H54 (cell line): ENCODE measurements at regions not wholly inside any gene's neighbourhood (a gene's known extent, or its start where the extent isn't known, plus 50 kb on each side); places are given as distances from the start of the nearest gene placed in this dataset.

Source experiments
- DNase-seq: peaks from one replicate; pipeline ENCODE4 v3.0.0; 2011; ENCODE audit warnings: low spot score, mixed read lengths; ENCODE audit not compliant: insufficient read length
- FAIRE-seq: peaks from 3 replicates; lab custom pipeline; 2011; peaks lifted over from hg19 to GRCh38; lab: Jason Lieb, UNC
- POLR2A ChIP-seq: IDR thresholded peaks from 2 replicates; pipeline ENCODE4 v1.6.1; 2011; ENCODE audit warnings: low read depth, mild to moderate bottlenecking, low read length

- TF ChIP-seq POLR2A = no peak
- DNase-seq (no peak), FAIRE-seq (no peak)
Observed at GRCh38 chr5:68727931-68728330, 365.9 kb upstream of the SLC30A5 start.

- no peak for TF ChIP-seq POLR2A
- no peak for DNase-seq
- no peak for FAIRE-seq
Observed at GRCh38 chr5:68729678-68730077, 364.1 kb upstream of the SLC30A5 start.

- TF ChIP-seq POLR2A = no peak
- DNase-seq = peak; percentile 4
- FAIRE-seq = no peak
Observed at GRCh38 chr5:68730220-68730978, 363.4 kb upstream of the SLC30A5 start.

GRCh38 chr5:68730979-68731654 is 362.7 kb upstream of the SLC30A5 start:
- DNase-seq (no peak), FAIRE-seq (no peak)
- no peak for TF ChIP-seq POLR2A

- no peak for TF ChIP-seq POLR2A
- FAIRE-seq = no peak
- no peak for DNase-seq
Observed at GRCh38 chr5:68732251-68732650, 361.6 kb upstream of the SLC30A5 start.

GRCh38 chr5:68734781-68735180 is 359.0 kb upstream of the SLC30A5 start:
- TF ChIP-seq POLR2A = no peak
- DNase-seq = no peak
- FAIRE-seq = no peak

GRCh38 chr5:68738236-68738635 is 355.6 kb upstream of the SLC30A5 start:
- TF ChIP-seq POLR2A = no peak
- DNase-seq = no peak
- FAIRE-seq = no peak

GRCh38 chr5:68738841-68739240 is 355.0 kb upstream of the SLC30A5 start:
- FAIRE-seq = no peak

GRCh38 chr5:68739752-68740151 is 354.1 kb upstream of the SLC30A5 start:
- no peak for TF ChIP-seq POLR2A
- DNase-seq (no peak), FAIRE-seq (no peak)

More at GRCh38 chr5:68738841-68739240, 355.0 kb upstream of the SLC30A5 start:
- TF ChIP-seq POLR2A = no peak
- no peak for DNase-seq

- FAIRE-seq = no peak
- no peak for DNase-seq
- no peak for TF ChIP-seq POLR2A
Observed at GRCh38 chr5:68740226-68740910, 353.4 kb upstream of the SLC30A5 start.

- DNase-seq (no peak), FAIRE-seq (no peak)
- no peak for TF ChIP-seq POLR2A
Observed at GRCh38 chr5:68744206-68744605, 349.6 kb upstream of the SLC30A5 start.

GRCh38 chr5:68745448-68745847 is 348.4 kb upstream of the SLC30A5 start:
- FAIRE-seq (no peak), DNase-seq (no peak)
- no peak for TF ChIP-seq POLR2A

- DNase-seq (no peak), FAIRE-seq (no peak)
- TF ChIP-seq POLR2A = no peak
Observed at GRCh38 chr5:68746220-68746619, 347.6 kb upstream of the SLC30A5 start.
